Keratinocyte (primary cell): ENCODE measurements at regions not wholly inside any gene's neighbourhood (a gene's known extent, or its start where the extent isn't known, plus 50 kb on each side); places are given as distances from the start of the nearest gene placed in this dataset.

Experiments used
- DNase-seq: peaks from one replicate; pipeline ENCODE4 v3.0.0-alpha.2; 2011; ENCODE audit warnings: low read depth, missing footprints, low spot score
- FAIRE-seq: peaks from 2 replicates; lab custom pipeline; 2011; peaks lifted over from hg19 to GRCh38; lab: Jason Lieb, UNC
- H2AFZ ChIP-seq: 2 replicates; pipeline ENCODE4 v1.6.0; 2012; ENCODE audit warnings: low read length, control low read depth, inconsistent platforms; ENCODE audit not compliant: control insufficient read depth
- H3K27ac ChIP-seq: 2 replicates; pipeline ENCODE4 v1.5.1; 2011; ENCODE audit warnings: low read length; ENCODE audit not compliant: control insufficient read depth, insufficient read depth
- H3K27me3 ChIP-seq: 3 replicates; pipeline ENCODE4 v1.6.0; 2011; ENCODE audit warnings: low read length; ENCODE audit not compliant: control insufficient read depth, insufficient read depth; ENCODE audit errors: extremely low read depth
- H3K36me3 ChIP-seq, 2 experiments: 2 replicates in 1 of 2; 3 replicates in 1 of 2; pipeline ENCODE4 v1.5.1; 2011; ENCODE audit warnings: low read length in 2 of 2, mild to moderate bottlenecking in 1 of 2; ENCODE audit not compliant: control insufficient read depth in 2 of 2, insufficient read depth in 2 of 2; ENCODE audit errors: extremely low read depth in 1 of 2
- H3K4me1 ChIP-seq: 3 replicates; pipeline ENCODE4 v1.5.1; 2011; ENCODE audit warnings: low read length; ENCODE audit not compliant: control insufficient read depth, insufficient read depth; ENCODE audit errors: extremely low read depth
- H3K4me2 ChIP-seq: 3 replicates; pipeline ENCODE4 v1.6.0; 2011; ENCODE audit warnings: low read depth, low read length; ENCODE audit not compliant: control insufficient read depth, insufficient read depth; ENCODE audit errors: extremely low read depth
- H3K4me3 ChIP-seq, 3 experiments: fragments of 200-600 bp in 1 of 3; sonication (generic) in 1 of 3; 2 replicates in 2 of 3; 3 replicates in 1 of 3; pipeline ENCODE4 v1.5.1; 2011 to 2016; ENCODE audit warnings: low read length in 3 of 3, mild to moderate bottlenecking in 3 of 3, control low read depth in 2 of 3, inconsistent platforms in 1 of 3, low read depth in 1 of 3, mixed read lengths in 1 of 3, mixed run types in 1 of 3, moderate library complexity in 1 of 3; ENCODE audit not compliant: control insufficient read depth in 2 of 3, insufficient read depth in 2 of 3; ENCODE audit errors: extremely low read depth in 1 of 3
- H3K79me2 ChIP-seq: 2 replicates; pipeline ENCODE4 v1.6.0; 2012; ENCODE audit warnings: low read length; ENCODE audit not compliant: control insufficient read depth, insufficient read depth
- H3K9ac ChIP-seq: 3 replicates; pipeline ENCODE4 v1.6.0; 2011; ENCODE audit warnings: low read length; ENCODE audit not compliant: control insufficient read depth, insufficient read depth; ENCODE audit errors: extremely low read depth
- H3K9me1 ChIP-seq: 3 replicates; pipeline ENCODE4 v1.6.0; 2011; ENCODE audit warnings: low read length; ENCODE audit not compliant: control insufficient read depth, insufficient read depth; ENCODE audit errors: extremely low read depth
- H3K9me3 ChIP-seq: 2 replicates; pipeline ENCODE4 v1.5.1; 2012; ENCODE audit warnings: low read depth, low read length; ENCODE audit not compliant: control insufficient read depth
- H4K20me1 ChIP-seq: 3 replicates; pipeline ENCODE4 v1.6.0; 2011; ENCODE audit warnings: low read length; ENCODE audit not compliant: control insufficient read depth, insufficient read depth; ENCODE audit errors: extremely low read depth
- EZH2 ChIP-seq: IDR thresholded peaks from one replicate; pipeline ENCODE4 v1.6.1; 2012; ENCODE audit warnings: inconsistent platforms, mild to moderate bottlenecking, low read length, moderate library complexity
- dilution Hi-C: fragments of 300-500 bp; cut with MboI; formaldehyde crosslinking; loops from one replicate; pipeline ENCODE4 v1.7.0; 2020; ENCODE audit warnings: low sequenced_read_pairs; ENCODE audit not compliant: extremely low pct_ligation_motif_present
- TF ChIP-seq, protein P1 (sequence below), 3 experiments: IDR thresholded peaks in 1 of 3; conservative IDR thresholded peaks in 1 of 3; optimal IDR thresholded peaks in 1 of 3; 2 replicates in 2 of 3; 3 replicates in 1 of 3; pipeline versions ENCODE3 to v1.5.1; 2011; ENCODE audit warnings: low read length in 3 of 3, mild to moderate bottlenecking in 3 of 3, moderate library complexity in 2 of 3, control low read depth in 1 of 3, inconsistent platforms in 1 of 3; ENCODE audit not compliant: insufficient read depth in 2 of 3; ENCODE audit errors: extremely low read depth in 1 of 3

DNA sequence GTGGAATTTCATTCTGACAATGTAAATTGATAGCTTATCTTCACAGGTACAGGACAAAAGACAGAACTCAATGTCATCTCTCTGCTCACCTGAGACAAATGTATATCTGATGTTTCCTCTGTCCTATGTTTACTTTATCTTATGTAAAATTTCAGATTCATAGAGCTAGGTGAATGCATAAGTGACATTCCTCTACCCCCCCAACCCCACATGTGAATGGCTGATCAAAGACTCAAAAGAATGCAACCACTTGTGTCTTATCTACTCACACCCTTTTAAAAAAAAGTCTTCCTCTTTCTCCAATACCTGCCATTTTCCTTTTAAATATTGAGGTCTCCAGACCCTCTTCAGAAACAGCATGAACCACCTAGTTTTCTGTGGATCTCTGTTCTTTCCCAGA is 736.6 kb upstream of the SEL1L start:
- Histone ChIP-seq H2AFZ (no peak overlapping the region), H4K20me1 (no peaks in the 10 kb centered on the region), H3K4me2 (no peak overlapping the region), H3K36me3 (no peaks in the 10 kb centered on the region), H3K9ac (no peak overlapping the region), H3K9me1 (no peaks in the 10 kb centered on the region), H3K9me3 (no peaks in the 10 kb centered on the region), H3K4me3 (no peak overlapping the region), H3K27me3 (no peaks in the 10 kb centered on the region), H3K79me2 (no peaks in the 10 kb centered on the region), H3K27ac (no peak overlapping the region), H3K4me1 (no peaks in the 10 kb centered on the region)
- FAIRE-seq (no peak), DNase-seq (no peak)
- no peak for TF ChIP-seq EZH2
- TF ChIP-seq, protein P1, sequence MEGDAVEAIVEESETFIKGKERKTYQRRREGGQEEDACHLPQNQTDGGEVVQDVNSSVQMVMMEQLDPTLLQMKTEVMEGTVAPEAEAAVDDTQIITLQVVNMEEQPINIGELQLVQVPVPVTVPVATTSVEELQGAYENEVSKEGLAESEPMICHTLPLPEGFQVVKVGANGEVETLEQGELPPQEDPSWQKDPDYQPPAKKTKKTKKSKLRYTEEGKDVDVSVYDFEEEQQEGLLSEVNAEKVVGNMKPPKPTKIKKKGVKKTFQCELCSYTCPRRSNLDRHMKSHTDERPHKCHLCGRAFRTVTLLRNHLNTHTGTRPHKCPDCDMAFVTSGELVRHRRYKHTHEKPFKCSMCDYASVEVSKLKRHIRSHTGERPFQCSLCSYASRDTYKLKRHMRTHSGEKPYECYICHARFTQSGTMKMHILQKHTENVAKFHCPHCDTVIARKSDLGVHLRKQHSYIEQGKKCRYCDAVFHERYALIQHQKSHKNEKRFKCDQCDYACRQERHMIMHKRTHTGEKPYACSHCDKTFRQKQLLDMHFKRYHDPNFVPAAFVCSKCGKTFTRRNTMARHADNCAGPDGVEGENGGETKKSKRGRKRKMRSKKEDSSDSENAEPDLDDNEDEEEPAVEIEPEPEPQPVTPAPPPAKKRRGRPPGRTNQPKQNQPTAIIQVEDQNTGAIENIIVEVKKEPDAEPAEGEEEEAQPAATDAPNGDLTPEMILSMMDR (optimal IDR thresholded peaks at IDR 0.05 in 1 of 3, IDR thresholded peaks at IDR 0.05 in 1 of 3, conservative IDR thresholded peaks at IDR 0.05 in 1 of 3; ENCODE audit: extremely low read depth in 1 of 3, insufficient read depth in 2 of 3, low read length in 3 of 3) = no peak
- dilution Hi-C loops = no loop called here

DNA sequence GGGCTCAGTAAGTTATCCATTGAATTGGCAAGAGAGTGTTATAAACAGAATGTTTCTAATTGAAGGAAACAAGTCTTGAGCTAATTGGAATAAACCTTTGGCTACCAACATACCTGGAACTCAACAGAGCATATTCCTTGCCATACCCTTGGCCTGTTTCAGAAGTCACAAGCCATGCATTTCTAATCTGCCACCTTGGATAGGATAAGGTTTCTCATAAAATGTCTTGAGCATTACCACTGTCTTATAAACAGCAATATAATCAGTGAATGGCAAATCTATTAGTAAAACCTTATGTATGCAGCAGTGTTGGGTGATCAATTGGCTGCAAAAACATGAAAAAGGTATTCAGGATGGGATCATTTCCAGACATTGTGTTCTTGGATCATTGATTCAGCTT is 765.2 kb upstream of the SEL1L start:
- Histone ChIP-seq H3K27me3 (no peaks in the 10 kb centered on the region), H3K4me3 (no peak overlapping the region), H3K4me2 (no peak overlapping the region), H3K9ac (no peak overlapping the region), H3K36me3 (no peaks in the 10 kb centered on the region), H3K79me2 (no peaks in the 10 kb centered on the region), H3K27ac (no peak overlapping the region), H3K9me1 (no peaks in the 10 kb centered on the region), H3K9me3 (no peaks in the 10 kb centered on the region), H4K20me1 (no peaks in the 10 kb centered on the region), H3K4me1 (no peaks in the 10 kb centered on the region), H2AFZ (no peak overlapping the region)
- FAIRE-seq (no peak), DNase-seq (no peak)
- TF ChIP-seq EZH2 = no peak
- TF ChIP-seq, protein P1 (optimal IDR thresholded peaks at IDR 0.05 in 1 of 3, IDR thresholded peaks at IDR 0.05 in 1 of 3, conservative IDR thresholded peaks at IDR 0.05 in 1 of 3; ENCODE audit: extremely low read depth in 1 of 3, insufficient read depth in 2 of 3, low read length in 3 of 3) = no peak
- dilution Hi-C loops = no loop called here
